ENCODE measurements at regions not wholly inside any gene's neighbourhood (a gene's known extent, or its start where the extent isn't known, plus 50 kb on each side); places are given as distances from the start of the nearest gene placed in this dataset.

DNA sequence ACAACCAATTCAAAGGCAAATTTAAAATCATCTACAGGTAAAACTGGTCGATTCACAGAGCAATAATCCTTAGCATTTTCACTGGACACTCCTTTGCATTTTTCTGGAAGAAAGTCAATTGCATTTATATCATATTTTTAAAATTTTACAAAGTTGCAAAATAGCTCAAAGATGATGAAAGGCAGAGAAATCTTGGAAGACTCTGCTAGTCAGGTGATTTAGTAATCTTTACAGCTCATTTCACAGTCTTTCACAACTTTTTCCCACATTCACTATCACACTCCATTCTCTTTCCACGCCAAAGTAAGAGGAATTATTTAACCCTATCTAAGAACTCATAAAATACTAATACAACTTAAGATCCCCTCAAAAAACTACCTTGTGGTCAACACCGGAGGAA lies 1063.8 kb downstream of the EFNB2 start:
- DNase-seq = no peak

GRCh38 chr13:105466376-105466775 lies 1069.1 kb downstream of the EFNB2 start:
- peak in 1 of 2 experiments; percentile 22 for DNase-seq

DNA sequence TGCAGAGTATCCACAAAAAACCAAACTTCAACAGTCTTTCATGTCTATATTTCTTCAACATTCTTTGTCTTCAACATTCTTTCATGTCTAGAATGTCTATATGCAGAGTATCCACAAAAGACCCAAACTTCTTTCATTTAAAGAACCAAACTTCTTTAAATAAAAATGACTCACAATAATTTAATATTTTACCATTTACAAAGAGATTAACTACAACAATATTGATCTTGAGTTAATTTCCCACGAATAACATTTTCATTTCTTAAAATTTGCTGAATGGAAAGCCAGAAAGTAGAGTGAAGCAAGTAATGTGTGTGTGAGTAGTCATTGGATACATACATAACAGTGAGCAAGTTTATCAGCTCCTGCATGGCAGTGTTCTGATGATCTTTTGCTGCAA lies 1069.7 kb downstream of the EFNB2 start, which contains the start of gene DAOA:
TSS of gene DAOA (plus strand) at position 301 of the 400 bp plus-strand sequence.
- DNase-seq = no peak

GRCh38 chr13:105465251-105465650 lies 1070.2 kb downstream of the EFNB2 start:
- DNase-seq = no peak

GRCh38 chr13:105464249-105464648 lies 1071.2 kb downstream of the EFNB2 start:
- DNase-seq = no peak

GRCh38 chr13:105463011-105463501 lies 1072.4 kb downstream of the EFNB2 start:
- DNase-seq = no peak

- no peak for DNase-seq
Observed at GRCh38 chr13:105462098-105462497, 1073.4 kb downstream of the EFNB2 start.

DNA sequence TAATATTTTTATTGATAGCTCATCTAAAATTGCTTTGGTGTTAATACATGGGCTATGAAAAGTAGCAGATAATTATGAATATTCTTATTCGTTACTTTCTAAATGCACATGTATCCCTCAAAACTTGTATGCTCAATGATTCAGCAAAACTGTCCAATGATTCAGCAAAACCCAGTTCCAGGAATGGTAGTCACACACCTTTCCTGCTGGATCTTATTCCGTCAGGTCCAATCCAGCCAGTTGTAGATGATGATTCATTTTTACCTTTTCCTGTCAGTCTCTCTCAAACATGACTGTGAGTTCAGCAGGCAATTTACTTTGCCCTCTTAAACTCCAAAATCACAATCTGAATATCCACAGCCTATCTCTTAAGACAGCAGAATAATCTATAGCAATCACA lies 1082.6 kb downstream of the EFNB2 start:
- DNase-seq = no peak

GRCh38 chr13:105450784-105451183 lies 1084.7 kb downstream of the EFNB2 start:
- DNase-seq = no peak

DNA sequence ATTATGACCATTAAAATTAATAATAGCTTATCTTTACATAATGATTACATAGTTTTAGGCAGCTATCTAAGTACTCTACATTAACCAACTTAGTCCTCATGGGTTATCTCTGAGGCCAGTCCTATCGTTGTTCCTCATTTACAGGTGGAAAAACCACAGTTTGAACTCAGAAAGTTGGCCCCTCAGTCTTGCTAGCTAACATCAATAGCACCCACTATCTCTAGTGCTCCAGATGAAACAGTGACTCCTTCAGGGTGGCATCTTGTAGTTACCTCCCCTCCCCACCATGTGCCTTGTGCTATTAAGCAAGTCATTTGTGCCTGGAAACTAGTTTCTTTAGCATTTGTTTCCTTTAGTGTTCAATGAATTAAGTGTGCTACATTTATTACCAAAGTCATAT lies 1086.7 kb downstream of the EFNB2 start:
- no peak for DNase-seq

DNA sequence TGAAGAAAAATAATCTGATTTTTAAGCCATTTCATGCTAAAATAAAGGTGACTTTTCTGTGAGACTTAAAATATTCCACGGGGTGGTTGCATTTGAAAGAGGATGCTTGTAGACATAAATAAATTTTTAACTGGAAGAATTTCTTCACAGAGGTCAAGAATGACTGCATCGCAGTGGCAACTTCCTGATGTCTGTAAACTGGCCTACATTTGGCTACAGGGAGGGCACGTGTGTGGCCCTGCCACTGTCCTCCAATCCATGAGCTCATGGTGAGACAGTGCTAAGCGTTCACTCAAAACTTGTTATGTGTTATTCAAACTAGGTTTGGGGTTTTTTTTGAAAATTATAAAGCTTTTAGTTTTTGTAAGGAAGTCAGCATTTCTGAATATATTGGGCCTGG lies 1089.3 kb downstream of the EFNB2 start:
- no peak for DNase-seq

DNA sequence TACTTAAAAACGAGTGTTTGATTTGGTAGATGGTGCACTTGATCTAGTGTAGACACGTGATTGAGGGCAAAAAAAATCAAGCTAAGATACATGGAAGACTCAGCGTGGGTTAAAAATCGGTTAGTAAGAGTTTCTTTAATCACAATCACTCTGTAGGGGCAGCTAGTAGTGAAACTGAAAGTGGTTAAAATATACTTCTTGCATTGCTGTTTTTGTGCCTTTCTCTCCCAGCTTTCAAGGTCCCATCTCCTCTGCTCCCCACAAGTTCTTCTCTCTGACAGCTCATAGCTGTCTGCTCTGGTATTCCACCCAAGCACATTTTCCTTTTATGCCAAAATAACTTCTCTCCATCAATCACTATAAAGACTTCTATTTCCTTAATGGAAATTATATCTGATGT lies 1089.7 kb downstream of the EFNB2 start:
- DNase-seq = no peak

GRCh38 chr13:105442949-105443699 lies 1092.3 kb downstream of the EFNB2 start:
- no peak for DNase-seq

- no peak for DNase-seq
Observed at GRCh38 chr13:105442040-105442439, 1093.4 kb downstream of the EFNB2 start.

DNA sequence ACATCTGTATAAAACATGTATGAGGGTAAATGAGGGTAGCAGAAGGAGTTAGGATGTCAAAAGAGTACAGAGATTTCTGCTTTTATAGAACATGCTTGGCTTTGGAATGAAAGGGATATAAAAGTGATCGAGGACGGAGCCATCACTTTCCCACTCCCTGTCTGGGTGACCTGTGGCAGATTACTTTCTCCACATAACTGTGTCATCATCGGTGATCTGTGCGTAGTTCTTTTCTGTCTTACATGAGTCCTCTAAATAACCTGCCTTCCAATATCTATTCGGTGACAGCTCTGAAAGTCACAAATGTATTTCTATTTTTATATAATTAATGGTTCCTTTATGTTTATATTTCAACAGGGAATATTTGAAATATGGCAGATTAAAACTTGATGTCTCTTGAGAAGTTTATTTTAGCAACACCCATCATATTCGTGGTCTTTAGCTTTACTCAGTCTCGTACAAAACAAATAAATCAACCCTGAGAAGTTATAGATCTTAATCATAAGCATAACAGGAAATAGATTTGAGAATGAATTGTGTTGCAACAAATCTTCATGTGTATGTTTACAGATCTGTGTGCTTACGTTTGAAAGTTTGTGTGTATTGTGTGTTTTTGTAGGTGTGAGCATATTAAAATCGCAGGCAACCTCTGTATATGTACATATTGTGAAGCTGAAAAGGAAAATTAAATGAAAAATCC lies 1094.3 kb downstream of the EFNB2 start:
- DNase-seq = no peak

- DNase-seq = no peak
Observed at GRCh38 chr13:105436943-105437342, 1098.5 kb downstream of the EFNB2 start.

GRCh38 chr13:105432438-105432837 lies 1103.0 kb downstream of the EFNB2 start:
- no peak for DNase-seq

GRCh38 chr13:105428811-105429210 lies 1106.7 kb downstream of the EFNB2 start:
- DNase-seq = no peak

- no peak for DNase-seq
Observed at GRCh38 chr13:105426441-105426840, 1109.0 kb downstream of the EFNB2 start.

- DNase-seq = no peak
Observed at GRCh38 chr13:105414639-105415038, 1120.8 kb downstream of the EFNB2 start.

GRCh38 chr13:105412171-105412570 lies 1123.3 kb downstream of the EFNB2 start:
- no peak for DNase-seq

DNA sequence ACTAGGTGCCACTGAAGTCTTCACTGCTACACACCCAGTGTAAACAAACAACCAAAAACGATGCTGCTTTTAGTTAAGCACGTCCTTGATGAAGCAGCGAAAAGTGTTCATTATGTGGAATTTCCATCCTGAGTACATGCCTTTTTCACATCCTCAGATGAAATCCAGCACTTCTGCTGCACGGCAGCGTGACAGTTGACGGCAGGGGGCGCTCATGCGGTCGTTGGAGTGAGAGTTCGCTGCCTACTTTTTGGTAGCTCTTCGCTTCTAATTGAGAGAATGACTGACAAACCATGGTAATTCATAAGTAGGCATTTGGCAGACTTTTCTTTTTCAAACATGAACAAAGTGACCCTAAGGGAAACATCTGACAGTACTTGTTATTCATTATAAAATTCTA lies 1124.9 kb downstream of the EFNB2 start:
- DNase-seq = no peak

GRCh38 chr13:105406551-105406950 lies 1128.9 kb downstream of the EFNB2 start:
- no peak for DNase-seq

DNA sequence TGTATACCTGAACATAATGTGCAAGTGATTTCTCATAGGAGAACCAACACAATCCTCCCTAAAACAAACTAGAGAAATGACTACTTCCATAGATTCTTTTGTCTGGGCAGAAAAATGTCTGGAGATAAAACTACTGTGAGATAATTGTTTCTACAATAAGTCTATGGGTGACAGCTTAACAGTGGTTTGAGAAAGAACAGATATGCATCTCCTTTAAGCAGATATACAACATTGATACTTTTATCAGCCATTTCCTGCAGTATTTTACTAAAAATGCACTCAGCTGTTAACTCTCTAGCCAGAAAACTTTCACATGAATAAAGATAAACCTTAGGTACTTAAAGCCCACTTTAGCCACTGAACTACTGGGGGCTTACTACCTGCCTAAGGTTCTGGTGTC lies 1132.4 kb downstream of the EFNB2 start:
- no peak for DNase-seq
